ENCODE measurements at regions not wholly inside any gene's neighbourhood (a gene's known extent, or its start where the extent isn't known, plus 50 kb on each side); places are given as distances from the start of the nearest gene placed in this dataset.
A peak's percentile ranks its signal among the peaks of the same experiment; 100 is the strongest.

DNA sequence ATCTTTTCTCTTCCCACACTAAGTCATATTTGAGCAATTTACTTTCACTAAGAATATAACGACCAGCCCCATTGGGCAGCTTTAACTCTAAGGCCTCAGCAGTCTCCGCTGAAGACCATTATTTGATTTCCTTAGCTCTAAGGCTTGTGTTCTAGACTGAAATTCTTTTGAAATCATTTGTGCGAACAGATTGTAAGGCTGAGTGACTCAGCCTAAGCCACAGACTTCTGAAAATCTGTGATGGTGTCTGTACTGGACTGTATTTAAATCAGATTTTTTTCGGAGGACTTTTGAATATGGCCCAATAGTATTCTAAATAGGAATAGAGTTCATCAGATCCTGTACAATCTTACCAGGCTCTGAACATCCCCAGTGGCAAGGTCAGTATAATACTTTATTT lies 150.3 kb upstream of the TECRL start:
- no peak overlapping the region for H3K4me3 ChIP-seq (ENCODE audit: low read depth, low read length)
- no peaks in the 10 kb centered on the region for H3K36me3 ChIP-seq (ENCODE audit: insufficient read depth, low read length)
- H3K4me1 ChIP-seq (ENCODE audit: control insufficient read depth, insufficient read depth, low read length, unreplicated experiment) = no peaks in the 10 kb centered on the region
- H3K27ac ChIP-seq (ENCODE audit: low read depth, low read length) = no peak overlapping the region
- H3K27me3 ChIP-seq (ENCODE audit: insufficient read depth, low read length) = peaks cover 5% of the 10 kb centered on the region; the same call in 1 of the 2 replicates
- H3K79me2 ChIP-seq (ENCODE audit: control insufficient read depth, insufficient read depth, low read length, unreplicated experiment) = no peaks in the 10 kb centered on the region
- no peak overlapping the region for H2AFZ ChIP-seq (ENCODE audit: low read length, unreplicated experiment)

DNA sequence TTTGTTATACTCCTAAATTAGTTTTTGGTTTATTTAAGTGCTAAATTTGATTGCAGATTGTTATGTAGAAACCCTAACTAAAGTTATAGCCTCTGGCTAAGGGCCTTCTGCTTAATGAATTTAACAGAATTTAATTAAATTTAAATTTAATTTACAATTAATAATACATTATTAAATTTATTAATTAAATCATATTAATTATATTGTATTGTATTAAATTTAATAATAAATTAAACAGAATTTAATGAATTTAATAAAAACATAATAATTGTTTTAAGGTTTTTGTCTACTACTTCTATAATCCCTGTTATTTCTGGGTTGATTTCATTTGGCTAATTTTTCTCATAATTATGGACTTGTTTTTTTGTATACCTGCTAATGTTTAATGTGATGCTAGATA lies 141.9 kb upstream of the TECRL start:
- H3K79me2 ChIP-seq (ENCODE audit: control insufficient read depth, insufficient read depth, low read length, unreplicated experiment) = no peaks in the 10 kb centered on the region
- H3K27me3 ChIP-seq (ENCODE audit: insufficient read depth, low read length) = peaks cover 29% of the 10 kb centered on the region
- no peaks in the 10 kb centered on the region for H3K36me3 ChIP-seq (ENCODE audit: insufficient read depth, low read length)
- H2AFZ ChIP-seq (ENCODE audit: low read length, unreplicated experiment) = no peak overlapping the region
- no peak overlapping the region for H3K4me3 ChIP-seq (ENCODE audit: low read depth, low read length)
- H3K4me1 ChIP-seq (ENCODE audit: control insufficient read depth, insufficient read depth, low read length, unreplicated experiment) = no peaks in the 10 kb centered on the region
- no peak overlapping the region for H3K27ac ChIP-seq (ENCODE audit: low read depth, low read length)

GRCh38 chr4:64545593-64545992 lies 136.3 kb upstream of the TECRL start:
- no peak overlapping the region for H2AFZ ChIP-seq (ENCODE audit: low read length, unreplicated experiment)
- no peaks in the 10 kb centered on the region for H3K79me2 ChIP-seq (ENCODE audit: control insufficient read depth, insufficient read depth, low read length, unreplicated experiment)
- H3K27ac ChIP-seq (ENCODE audit: low read depth, low read length) = no peak overlapping the region
- no peaks in the 10 kb centered on the region for H3K36me3 ChIP-seq (ENCODE audit: insufficient read depth, low read length)
- peaks cover 40% of the 10 kb centered on the region for H3K27me3 ChIP-seq (ENCODE audit: insufficient read depth, low read length)
- no peaks in the 10 kb centered on the region for H3K4me1 ChIP-seq (ENCODE audit: control insufficient read depth, insufficient read depth, low read length, unreplicated experiment)
- H3K4me3 ChIP-seq (ENCODE audit: low read depth, low read length) = no peak overlapping the region

DNA sequence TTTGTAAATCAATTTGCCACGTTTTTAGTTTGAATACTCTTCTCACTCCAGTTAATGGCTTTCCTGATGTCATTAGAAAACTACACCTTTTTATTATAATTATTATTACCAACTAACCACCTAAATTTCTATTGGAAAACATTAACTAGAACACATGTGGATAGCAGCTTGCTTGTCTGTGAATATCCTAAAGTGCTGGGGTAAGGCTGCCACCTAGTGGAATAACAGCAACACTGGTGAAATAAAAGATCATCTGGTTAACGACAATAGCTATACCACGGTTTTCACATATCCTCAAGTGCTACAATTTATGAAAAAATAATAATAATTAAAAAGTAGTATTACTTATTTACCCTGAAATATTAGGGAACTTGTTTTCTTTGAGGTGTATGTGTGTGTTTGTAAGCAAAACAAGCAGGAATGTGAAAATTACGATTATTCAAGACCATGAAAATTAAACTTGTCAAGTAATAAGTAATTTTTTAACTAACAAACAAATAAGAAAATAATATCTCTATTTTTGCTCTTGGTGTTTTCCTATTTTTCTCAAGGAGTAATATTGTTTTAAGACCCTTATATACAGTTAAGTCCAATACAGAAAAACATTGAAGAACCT lies 130.1 kb upstream of the TECRL start:
- no peaks in the 10 kb centered on the region for H3K36me3 ChIP-seq (ENCODE audit: insufficient read depth, low read length)
- no peak overlapping the region for H2AFZ ChIP-seq (ENCODE audit: low read length, unreplicated experiment)
- no peaks in the 10 kb centered on the region for H3K79me2 ChIP-seq (ENCODE audit: control insufficient read depth, insufficient read depth, low read length, unreplicated experiment)
- peaks cover 47% of the 10 kb centered on the region for H3K27me3 ChIP-seq (ENCODE audit: insufficient read depth, low read length)
- no peak overlapping the region for H3K4me3 ChIP-seq (ENCODE audit: low read depth, low read length)
- no peak overlapping the region for H3K27ac ChIP-seq (ENCODE audit: low read depth, low read length)
- no peaks in the 10 kb centered on the region for H3K4me1 ChIP-seq (ENCODE audit: control insufficient read depth, insufficient read depth, low read length, unreplicated experiment)

DNA sequence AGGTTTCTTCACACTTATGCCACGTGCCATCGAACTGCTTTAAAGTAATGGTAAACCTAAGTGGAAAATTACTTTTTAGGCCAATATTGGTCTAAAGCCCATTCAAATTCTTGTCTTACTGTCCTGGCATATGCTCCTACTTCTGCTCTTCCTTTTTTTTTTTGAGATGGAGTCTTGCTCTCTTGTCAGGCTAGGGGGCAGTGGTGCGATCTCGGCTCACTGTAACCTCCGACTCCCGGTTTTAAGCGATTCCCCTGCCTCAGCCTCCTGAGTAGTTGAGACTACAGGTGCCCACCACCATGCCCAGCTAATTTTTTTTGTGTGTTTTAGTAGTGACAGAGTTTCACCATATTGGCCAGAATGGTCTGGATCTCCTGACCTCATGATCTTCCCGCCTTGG lies 129.0 kb upstream of the TECRL start:
- Histone ChIP-seq H3K4me1 (ENCODE audit: control insufficient read depth, insufficient read depth, low read length, unreplicated experiment) (no peaks in the 10 kb centered on the region), H3K27ac (ENCODE audit: low read depth, low read length) (no peak overlapping the region), H2AFZ (ENCODE audit: low read length, unreplicated experiment) (no peak overlapping the region), H3K79me2 (ENCODE audit: control insufficient read depth, insufficient read depth, low read length, unreplicated experiment) (no peaks in the 10 kb centered on the region), H3K36me3 (ENCODE audit: insufficient read depth, low read length) (no peaks in the 10 kb centered on the region), H3K4me3 (ENCODE audit: low read depth, low read length) (no peak overlapping the region), H3K27me3 (ENCODE audit: insufficient read depth, low read length) (peaks cover 48% of the 10 kb centered on the region)

DNA sequence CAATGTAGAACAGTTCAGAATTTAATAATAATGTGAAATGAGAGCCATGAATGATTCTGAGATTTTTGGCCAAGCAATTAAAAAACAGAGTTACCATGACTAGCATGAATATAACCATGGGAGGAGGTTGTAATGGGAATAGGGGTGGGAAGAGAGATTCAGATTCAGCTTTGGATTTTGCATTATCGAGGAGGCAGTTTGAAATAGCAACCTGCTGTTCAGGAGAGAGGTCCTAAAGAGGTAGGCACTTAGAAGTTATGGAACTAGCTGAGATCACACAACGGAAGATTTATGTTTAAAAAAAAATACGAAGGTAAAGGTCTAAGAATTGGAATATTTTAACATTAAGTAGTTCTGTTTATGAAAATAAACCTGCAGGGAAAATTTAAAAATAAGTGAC lies 124.4 kb upstream of the TECRL start:
- H3K4me3 ChIP-seq (ENCODE audit: low read depth, low read length) = no peak overlapping the region
- H3K36me3 ChIP-seq (ENCODE audit: insufficient read depth, low read length) = no peaks in the 10 kb centered on the region
- H3K4me1 ChIP-seq (ENCODE audit: control insufficient read depth, insufficient read depth, low read length, unreplicated experiment) = no peaks in the 10 kb centered on the region
- no peak overlapping the region for H3K27ac ChIP-seq (ENCODE audit: low read depth, low read length)
- no peak overlapping the region for H2AFZ ChIP-seq (ENCODE audit: low read length, unreplicated experiment)
- H3K79me2 ChIP-seq (ENCODE audit: control insufficient read depth, insufficient read depth, low read length, unreplicated experiment) = no peaks in the 10 kb centered on the region
- peaks cover 51% of the 10 kb centered on the region for H3K27me3 ChIP-seq (ENCODE audit: insufficient read depth, low read length)

DNA sequence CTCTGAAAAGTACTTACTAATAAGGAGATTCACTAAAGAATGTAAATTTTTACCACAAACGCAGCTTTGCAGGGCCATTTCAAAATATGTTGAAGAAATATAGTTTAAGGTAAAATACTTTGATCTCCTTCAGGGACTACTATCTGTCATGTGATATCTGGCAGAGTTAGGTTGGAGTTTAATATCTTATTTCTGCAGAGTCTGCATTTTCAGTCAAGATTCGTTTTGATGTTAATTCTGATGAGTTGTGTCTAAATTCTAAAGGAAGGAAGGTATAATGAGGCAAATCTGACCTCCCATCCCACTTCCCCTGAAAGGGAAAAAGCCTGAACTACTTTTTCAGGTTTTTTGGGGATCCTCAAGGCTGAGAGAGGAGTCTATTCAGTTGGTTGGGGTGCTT lies 123.9 kb upstream of the TECRL start:
- Histone ChIP-seq H2AFZ (ENCODE audit: low read length, unreplicated experiment) (no peak overlapping the region), H3K4me1 (ENCODE audit: control insufficient read depth, insufficient read depth, low read length, unreplicated experiment) (no peaks in the 10 kb centered on the region), H3K27me3 (ENCODE audit: insufficient read depth, low read length) (peaks cover 51% of the 10 kb centered on the region), H3K79me2 (ENCODE audit: control insufficient read depth, insufficient read depth, low read length, unreplicated experiment) (no peaks in the 10 kb centered on the region), H3K27ac (ENCODE audit: low read depth, low read length) (no peak overlapping the region), H3K36me3 (ENCODE audit: insufficient read depth, low read length) (no peaks in the 10 kb centered on the region), H3K4me3 (ENCODE audit: low read depth, low read length) (no peak overlapping the region)

DNA sequence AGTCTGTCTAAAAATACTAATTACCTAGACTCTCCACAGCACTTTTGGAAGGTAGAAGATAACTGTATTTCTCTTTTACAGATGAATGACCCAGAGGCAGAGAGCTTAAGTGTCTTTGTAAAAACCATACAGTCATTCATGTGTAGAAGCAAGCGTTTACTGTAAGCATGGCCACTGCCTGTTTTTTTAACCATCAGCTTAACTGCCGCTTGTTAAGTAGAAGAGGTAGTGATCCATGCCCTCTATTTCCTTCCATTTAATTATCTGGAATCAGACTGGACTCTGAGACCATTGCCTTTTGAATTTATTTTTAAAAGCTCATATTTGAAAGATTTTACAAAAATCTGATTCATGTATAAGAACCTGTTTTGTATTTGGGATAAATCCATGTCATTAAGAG lies 111.2 kb upstream of the TECRL start:
- Histone ChIP-seq H3K4me3 (ENCODE audit: low read depth, low read length) (no peak overlapping the region), H3K79me2 (ENCODE audit: control insufficient read depth, insufficient read depth, low read length, unreplicated experiment) (no peaks in the 10 kb centered on the region), H3K27me3 (ENCODE audit: insufficient read depth, low read length) (no peaks in the 10 kb centered on the region), H3K27ac (ENCODE audit: low read depth, low read length) (no peak overlapping the region), H3K4me1 (ENCODE audit: control insufficient read depth, insufficient read depth, low read length, unreplicated experiment) (no peaks in the 10 kb centered on the region), H2AFZ (ENCODE audit: low read length, unreplicated experiment) (no peak overlapping the region), H3K36me3 (ENCODE audit: insufficient read depth, low read length) (no peaks in the 10 kb centered on the region)

GRCh38 chr4:64518600-64518999 lies 109.3 kb upstream of the TECRL start:
- Histone ChIP-seq H3K36me3 (ENCODE audit: insufficient read depth, low read length) (no peaks in the 10 kb centered on the region), H3K4me3 (ENCODE audit: low read depth, low read length) (peak overlapping the region; percentile 7; the same call in 1 of the 2 replicates), H3K4me1 (ENCODE audit: control insufficient read depth, insufficient read depth, low read length, unreplicated experiment) (no peaks in the 10 kb centered on the region), H3K27ac (ENCODE audit: low read depth, low read length) (no peak overlapping the region), H3K27me3 (ENCODE audit: insufficient read depth, low read length) (no peaks in the 10 kb centered on the region), H3K79me2 (ENCODE audit: control insufficient read depth, insufficient read depth, low read length, unreplicated experiment) (no peaks in the 10 kb centered on the region), H2AFZ (ENCODE audit: low read length, unreplicated experiment) (no peak overlapping the region)

GRCh38 chr4:64516176-64516575 lies 106.9 kb upstream of the TECRL start:
- H2AFZ ChIP-seq (ENCODE audit: low read length, unreplicated experiment) = no peak overlapping the region
- no peak overlapping the region for H3K4me3 ChIP-seq (ENCODE audit: low read depth, low read length)
- H3K36me3 ChIP-seq (ENCODE audit: insufficient read depth, low read length) = no peaks in the 10 kb centered on the region
- no peak overlapping the region for H3K27ac ChIP-seq (ENCODE audit: low read depth, low read length)
- H3K79me2 ChIP-seq (ENCODE audit: control insufficient read depth, insufficient read depth, low read length, unreplicated experiment) = no peaks in the 10 kb centered on the region
- H3K27me3 ChIP-seq (ENCODE audit: insufficient read depth, low read length) = no peaks in the 10 kb centered on the region
- no peaks in the 10 kb centered on the region for H3K4me1 ChIP-seq (ENCODE audit: control insufficient read depth, insufficient read depth, low read length, unreplicated experiment)

DNA sequence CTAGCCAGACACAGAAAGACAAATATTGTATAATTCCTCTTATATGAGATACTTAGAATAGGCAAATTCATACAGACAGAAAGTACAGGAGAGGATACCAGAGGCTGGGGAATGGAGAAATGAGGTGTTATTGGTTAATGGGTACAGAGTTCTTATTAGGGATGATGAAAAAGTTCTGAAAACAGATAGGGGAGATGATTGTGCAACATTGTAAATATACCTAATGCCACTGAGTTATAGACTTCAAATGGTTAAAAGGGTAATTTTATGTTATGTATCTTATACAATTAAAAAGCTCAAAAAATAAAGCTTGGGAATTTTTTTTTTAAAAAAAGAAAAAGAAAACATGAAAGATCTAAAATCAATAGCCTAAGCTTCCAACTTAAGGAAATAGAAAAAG lies 98.8 kb upstream of the TECRL start:
- H3K27me3 ChIP-seq (ENCODE audit: insufficient read depth, low read length) = no peaks in the 10 kb centered on the region
- no peak overlapping the region for H3K4me3 ChIP-seq (ENCODE audit: low read depth, low read length)
- no peak overlapping the region for H2AFZ ChIP-seq (ENCODE audit: low read length, unreplicated experiment)
- no peaks in the 10 kb centered on the region for H3K36me3 ChIP-seq (ENCODE audit: insufficient read depth, low read length)
- H3K4me1 ChIP-seq (ENCODE audit: control insufficient read depth, insufficient read depth, low read length, unreplicated experiment) = no peaks in the 10 kb centered on the region
- no peak overlapping the region for H3K27ac ChIP-seq (ENCODE audit: low read depth, low read length)
- H3K79me2 ChIP-seq (ENCODE audit: control insufficient read depth, insufficient read depth, low read length, unreplicated experiment) = no peaks in the 10 kb centered on the region
